GM10248 (cell line): ENCODE measurements at regions not wholly inside any gene's neighbourhood (a gene's known extent, or its start where the extent isn't known, plus 50 kb on each side); places are given as distances from the start of the nearest gene placed in this dataset.

Experiments
- CTCF ChIA-PET: fragments of 300-600 bp; sonication (Branson Sonifier 250); formaldehyde crosslinking; extraction: SDS; loops from one replicate; lab custom pipeline; 2021; ENCODE audit warnings: antibody characterized with exemption; lab: Yijun Ruan, JAX
- POLR2A ChIA-PET: fragments of 350-650 bp; sonication (Branson Sonifier 250); formaldehyde crosslinking; extraction: SDS; loops from one replicate; lab custom pipeline; 2020; ENCODE audit warnings: antibody characterized with exemption; lab: Yijun Ruan, JAX
- DNase-seq: peaks from one replicate; pipeline ENCODE4 v3.0.0; 2012; ENCODE audit errors: extremely low spot score
- TF ChIP-seq, protein P1 (sequence below): IDR thresholded peaks from 2 replicates; pipeline ENCODE4 v1.5.1; 2012; ENCODE audit warnings: mild to moderate bottlenecking, low read depth; ENCODE audit errors: extremely low read depth, missing control alignments, control extremely low read depth

DNA sequence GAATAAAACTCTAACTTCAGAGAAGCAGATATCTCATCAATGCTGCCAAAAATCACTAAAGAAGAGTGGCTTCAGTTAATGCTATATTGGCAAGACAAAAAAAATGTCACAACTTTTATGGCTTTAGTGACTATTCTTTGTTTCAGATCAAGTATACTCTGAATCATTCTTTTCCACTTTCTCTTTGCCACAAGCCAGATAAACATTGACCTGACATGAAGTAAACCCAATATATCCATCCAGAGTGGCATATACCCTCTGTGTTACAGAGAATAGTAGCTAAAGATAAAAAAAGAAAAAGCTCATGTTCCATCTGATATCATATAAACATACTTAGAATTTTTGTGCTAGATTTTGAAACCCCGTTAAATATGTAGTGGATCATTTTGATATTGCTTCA is 206.7 kb upstream of the CNKSR2 start:
- DNase-seq, result no peak
- TF ChIP-seq, protein P1, sequence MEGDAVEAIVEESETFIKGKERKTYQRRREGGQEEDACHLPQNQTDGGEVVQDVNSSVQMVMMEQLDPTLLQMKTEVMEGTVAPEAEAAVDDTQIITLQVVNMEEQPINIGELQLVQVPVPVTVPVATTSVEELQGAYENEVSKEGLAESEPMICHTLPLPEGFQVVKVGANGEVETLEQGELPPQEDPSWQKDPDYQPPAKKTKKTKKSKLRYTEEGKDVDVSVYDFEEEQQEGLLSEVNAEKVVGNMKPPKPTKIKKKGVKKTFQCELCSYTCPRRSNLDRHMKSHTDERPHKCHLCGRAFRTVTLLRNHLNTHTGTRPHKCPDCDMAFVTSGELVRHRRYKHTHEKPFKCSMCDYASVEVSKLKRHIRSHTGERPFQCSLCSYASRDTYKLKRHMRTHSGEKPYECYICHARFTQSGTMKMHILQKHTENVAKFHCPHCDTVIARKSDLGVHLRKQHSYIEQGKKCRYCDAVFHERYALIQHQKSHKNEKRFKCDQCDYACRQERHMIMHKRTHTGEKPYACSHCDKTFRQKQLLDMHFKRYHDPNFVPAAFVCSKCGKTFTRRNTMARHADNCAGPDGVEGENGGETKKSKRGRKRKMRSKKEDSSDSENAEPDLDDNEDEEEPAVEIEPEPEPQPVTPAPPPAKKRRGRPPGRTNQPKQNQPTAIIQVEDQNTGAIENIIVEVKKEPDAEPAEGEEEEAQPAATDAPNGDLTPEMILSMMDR, result no peak
- ChIA-PET POLR2A (no interaction called here), CTCF (no interaction called here)

DNA sequence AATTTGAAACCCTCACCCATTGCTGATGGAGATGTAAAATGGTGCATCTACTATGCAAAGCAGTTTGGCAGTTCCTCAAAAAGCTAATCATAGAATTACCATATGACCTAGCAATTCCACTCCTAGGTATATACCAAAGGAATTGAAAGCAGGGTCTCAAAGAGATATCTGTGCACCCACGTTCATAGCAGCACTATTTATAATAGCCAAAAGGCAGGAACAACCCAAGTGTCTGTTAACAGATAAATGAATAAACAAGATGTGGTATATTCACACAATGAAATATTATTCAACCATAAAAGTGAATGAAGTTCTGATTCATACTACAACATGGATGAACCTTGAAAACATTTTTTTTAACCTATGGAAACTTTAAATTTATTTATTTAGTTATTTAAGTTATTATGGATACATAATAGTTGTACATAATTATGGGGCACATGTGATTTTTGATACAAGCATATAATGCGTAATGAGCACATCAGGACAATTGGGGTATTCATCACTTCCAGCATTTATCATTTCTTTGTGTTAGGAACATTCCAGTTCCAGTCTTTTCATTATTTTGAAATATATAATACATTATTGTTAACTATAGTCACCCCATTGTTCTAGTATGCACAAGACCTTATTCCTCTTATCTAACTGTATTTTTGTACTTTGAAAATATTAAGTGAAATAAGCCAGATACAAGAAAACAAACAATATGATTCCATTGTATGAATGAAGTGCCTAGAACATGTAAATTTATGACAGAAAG is 205.6 kb upstream of the CNKSR2 start:
- TF ChIP-seq, protein P1, result no peak
- DNase-seq, result no peak
- CTCF ChIA-PET, result no interaction called here
- POLR2A ChIA-PET, result no interaction called here

DNA sequence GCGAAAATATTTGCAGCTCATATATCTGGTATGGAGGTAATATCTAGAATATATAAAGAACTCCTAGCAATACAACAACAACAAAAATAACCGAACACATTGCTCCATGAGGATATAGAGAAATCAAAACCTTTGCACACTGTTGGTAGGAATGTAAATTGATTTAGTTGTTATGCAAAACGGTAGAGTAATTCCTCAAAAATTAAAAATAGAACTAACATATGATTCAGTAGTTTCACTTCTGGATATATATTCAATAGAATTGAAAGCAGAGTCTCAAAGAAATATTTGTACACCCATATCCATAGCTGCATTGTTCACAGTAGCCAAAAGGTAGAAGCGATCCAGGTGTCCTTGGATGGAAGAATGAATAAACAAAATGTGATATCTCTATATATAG is 203.0 kb upstream of the CNKSR2 start:
- DNase-seq, result no peak
- POLR2A ChIA-PET, result no interaction called here
- CTCF ChIA-PET, result no interaction called here
- TF ChIP-seq, protein P1, result no peak

DNA sequence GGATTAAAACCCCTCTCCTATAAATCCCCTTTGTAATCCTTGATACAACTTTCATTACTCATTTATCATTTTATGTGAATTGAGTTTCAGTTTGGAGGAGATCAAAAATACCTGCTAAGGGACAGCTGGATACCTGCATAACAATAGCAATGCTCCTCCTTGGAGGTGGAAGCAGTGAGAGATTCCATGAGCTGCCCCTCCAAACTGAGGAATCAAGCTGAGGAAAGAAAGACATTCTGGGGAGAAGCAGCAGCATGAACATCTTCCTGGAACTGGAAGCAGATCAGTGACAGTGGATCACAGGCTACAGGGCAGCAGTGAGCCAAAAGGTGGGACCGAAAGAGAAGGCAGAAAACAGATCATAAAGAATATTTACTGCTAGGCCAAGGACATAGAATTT is 199.8 kb upstream of the CNKSR2 start:
- ChIA-PET CTCF (no interaction called here), POLR2A (no interaction called here)
- TF ChIP-seq, protein P1, result no peak
- no peak for DNase-seq

DNA sequence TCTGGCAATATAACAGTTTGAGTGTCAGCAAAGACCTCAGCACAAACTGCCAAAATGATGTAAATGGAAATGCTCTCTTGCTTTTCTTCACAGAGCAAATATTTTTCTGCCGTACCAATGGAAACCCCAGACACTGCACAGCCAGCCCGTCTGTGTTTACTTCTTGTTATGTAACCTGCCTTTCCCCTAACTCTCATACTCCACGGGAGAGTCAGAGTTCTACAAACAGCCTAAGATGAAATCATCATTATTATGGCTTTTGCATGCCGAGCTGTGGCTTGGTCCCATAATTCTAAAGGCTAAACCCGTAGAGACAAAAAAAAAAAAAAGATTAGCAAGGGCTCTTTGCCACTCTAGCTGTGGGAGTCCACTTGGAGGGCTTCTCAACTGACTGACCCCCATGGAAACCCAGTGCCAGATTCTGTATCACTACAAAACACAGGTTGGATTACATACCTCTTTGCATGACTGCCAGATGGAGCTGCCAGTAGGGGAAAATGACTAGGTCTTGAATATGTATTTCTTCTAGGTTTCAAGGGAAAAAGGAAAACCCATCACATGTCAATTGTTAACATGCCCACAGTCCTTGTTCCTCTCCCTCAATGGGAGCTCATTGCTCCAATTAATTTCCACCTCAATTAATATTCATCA is 197.2 kb upstream of the CNKSR2 start:
- ChIA-PET POLR2A (no interaction called here), CTCF (interaction anchor here (0.6 kb wide), 1 partner anchor 31 kb away, joined by 3 read pairs; no protein-coding TSS in a partner anchor)
- TF ChIP-seq, protein P1, result no peak
- DNase-seq, result no peak

DNA sequence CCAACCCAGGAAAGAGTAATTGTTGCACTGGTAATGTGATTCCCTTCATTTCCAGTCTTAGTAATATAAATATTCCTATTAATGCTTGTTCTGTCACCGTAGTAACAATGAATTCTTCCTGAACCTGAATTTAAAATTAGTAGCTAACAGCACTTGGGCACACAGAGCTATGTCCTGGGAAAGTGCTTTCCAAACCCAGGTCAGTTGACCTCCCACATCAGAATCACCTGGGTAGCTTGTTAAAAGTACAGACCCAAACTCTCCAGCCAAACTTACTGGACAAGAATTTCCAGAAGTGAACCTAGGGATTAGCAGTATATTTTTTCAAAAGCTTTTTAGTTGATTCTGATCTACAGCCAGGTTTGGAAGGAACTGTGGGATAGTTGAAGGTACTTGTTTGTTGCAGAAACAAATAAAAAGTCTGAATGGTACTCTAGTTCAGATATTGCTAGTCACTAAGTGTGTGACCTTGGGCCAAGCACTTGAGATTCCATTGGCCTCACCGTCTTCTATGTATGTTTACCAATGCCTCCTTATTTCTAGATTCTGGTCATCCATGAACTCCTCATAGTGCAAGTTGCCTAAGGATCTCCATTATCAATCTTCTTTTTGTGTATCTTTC is 192.9 kb upstream of the CNKSR2 start:
- no peak for DNase-seq
- POLR2A ChIA-PET, result no interaction called here
- CTCF ChIA-PET, result no interaction called here
- TF ChIP-seq, protein P1, result no peak
